Testis (tissue), 2 donors: ENCODE measurements at regions not wholly inside any gene's neighbourhood (a gene's known extent, or its start where the extent isn't known, plus 50 kb on each side); places are given as distances from the start of the nearest gene placed in this dataset.

Source experiments
- POLR2A ChIP-seq: fragments of 450-650 bp; IDR thresholded peaks from one replicate; pipeline ENCODE4 v1.6.1; 2017; ENCODE audit warnings: antibody characterized with exemption, mild to moderate bottlenecking, moderate library complexity
- TF ChIP-seq, protein P1 (sequence below), 3 experiments: fragments of 450-650 bp in 2 of 3; fragments of 200-600 bp in 1 of 3; sonication (generic) in 1 of 3; IDR thresholded peaks; one replicate each; pipeline ENCODE4 v1.5.1; 2016 to 2019; ENCODE audit warnings: antibody characterized with exemption in 3 of 3, mild to moderate bottlenecking in 2 of 3, moderate library complexity in 1 of 3

- TF ChIP-seq, protein P1, sequence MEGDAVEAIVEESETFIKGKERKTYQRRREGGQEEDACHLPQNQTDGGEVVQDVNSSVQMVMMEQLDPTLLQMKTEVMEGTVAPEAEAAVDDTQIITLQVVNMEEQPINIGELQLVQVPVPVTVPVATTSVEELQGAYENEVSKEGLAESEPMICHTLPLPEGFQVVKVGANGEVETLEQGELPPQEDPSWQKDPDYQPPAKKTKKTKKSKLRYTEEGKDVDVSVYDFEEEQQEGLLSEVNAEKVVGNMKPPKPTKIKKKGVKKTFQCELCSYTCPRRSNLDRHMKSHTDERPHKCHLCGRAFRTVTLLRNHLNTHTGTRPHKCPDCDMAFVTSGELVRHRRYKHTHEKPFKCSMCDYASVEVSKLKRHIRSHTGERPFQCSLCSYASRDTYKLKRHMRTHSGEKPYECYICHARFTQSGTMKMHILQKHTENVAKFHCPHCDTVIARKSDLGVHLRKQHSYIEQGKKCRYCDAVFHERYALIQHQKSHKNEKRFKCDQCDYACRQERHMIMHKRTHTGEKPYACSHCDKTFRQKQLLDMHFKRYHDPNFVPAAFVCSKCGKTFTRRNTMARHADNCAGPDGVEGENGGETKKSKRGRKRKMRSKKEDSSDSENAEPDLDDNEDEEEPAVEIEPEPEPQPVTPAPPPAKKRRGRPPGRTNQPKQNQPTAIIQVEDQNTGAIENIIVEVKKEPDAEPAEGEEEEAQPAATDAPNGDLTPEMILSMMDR (IDR thresholded peaks at IDR 0.05) = no peak
- TF ChIP-seq POLR2A = no peak
Measured at GRCh38 chr10:57790703-57791102, 477.0 kb downstream of the IPMK start.
